Nephron progenitor cell (in vitro differentiated cells): ENCODE measurements at regions not wholly inside any gene's neighbourhood (a gene's known extent, or its start where the extent isn't known, plus 50 kb on each side); places are given as distances from the start of the nearest gene placed in this dataset.

ENCODE experiments used
- DNase-seq: peaks from one replicate; pipeline ENCODE4 v3.0.0; 2021
- H3K27ac Mint-ChIP-seq: 2 replicates; pipeline ENCODE4 v1.8.0; 2021; ENCODE audit warnings: mild to moderate bottlenecking, moderate library complexity, mixed read lengths
- H3K27me3 Mint-ChIP-seq: 2 replicates; pipeline ENCODE4 v1.8.0; 2021; ENCODE audit warnings: mild to moderate bottlenecking, low read depth, mixed read lengths; ENCODE audit not compliant: poor library complexity
- H3K36me3 Mint-ChIP-seq: 2 replicates; pipeline ENCODE4 v1.8.0; 2021; ENCODE audit warnings: low read depth, mixed read lengths
- H3K4me1 Mint-ChIP-seq: 2 replicates; pipeline ENCODE4 v1.8.0; 2021; ENCODE audit warnings: mixed read lengths
- H3K4me3 Mint-ChIP-seq: 2 replicates; pipeline ENCODE4 v1.8.0; 2021; ENCODE audit warnings: mild to moderate bottlenecking, moderate library complexity, mixed read lengths
- H3K9me3 Mint-ChIP-seq: 2 replicates; pipeline ENCODE4 v1.8.0; 2021; ENCODE audit warnings: mild to moderate bottlenecking, moderate library complexity, mixed read lengths
- TF ChIP-seq, protein P1 (sequence below): fragments of 200-600 bp; sonication (generic); IDR thresholded peaks from 2 replicates; pipeline ENCODE4 v1.5.0; 2021; ENCODE audit warnings: antibody characterized with exemption

DNA sequence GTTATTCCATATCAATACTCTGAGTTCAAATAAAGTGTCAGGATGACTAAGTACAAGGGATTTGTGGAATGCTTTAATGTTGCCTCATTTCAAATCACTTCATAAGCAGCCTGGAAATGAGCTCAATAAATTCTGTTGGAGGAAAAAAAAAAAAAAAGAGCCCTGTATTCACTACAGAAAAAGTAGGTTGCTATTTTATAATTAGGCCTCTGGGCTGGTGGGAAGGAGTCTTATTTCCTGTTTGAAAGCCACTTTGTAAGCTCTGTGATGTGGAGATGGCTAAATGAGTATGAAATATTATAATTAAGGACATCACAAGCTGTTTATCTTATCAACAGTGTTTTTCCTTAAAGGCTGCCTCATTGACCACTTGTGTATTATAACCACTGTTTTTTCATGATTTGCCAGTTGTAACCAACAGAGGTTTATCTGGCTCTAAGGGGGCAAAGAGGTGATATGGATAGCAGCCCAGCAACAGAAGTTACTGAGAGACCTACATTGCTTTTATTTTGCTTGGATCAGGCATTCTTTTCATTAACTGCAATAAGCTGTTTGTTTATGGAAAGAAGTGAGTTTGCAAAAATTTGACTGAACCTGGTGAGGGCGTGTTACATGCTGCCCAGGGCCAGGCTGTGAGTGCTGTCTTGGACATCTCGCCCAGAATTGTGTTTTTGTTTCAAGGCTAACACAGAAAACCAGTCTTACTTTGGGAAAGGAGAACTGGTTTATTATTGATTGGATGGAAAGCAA lies 563.3 kb upstream of the MAP3K7 start:
- TF ChIP-seq, protein P1, sequence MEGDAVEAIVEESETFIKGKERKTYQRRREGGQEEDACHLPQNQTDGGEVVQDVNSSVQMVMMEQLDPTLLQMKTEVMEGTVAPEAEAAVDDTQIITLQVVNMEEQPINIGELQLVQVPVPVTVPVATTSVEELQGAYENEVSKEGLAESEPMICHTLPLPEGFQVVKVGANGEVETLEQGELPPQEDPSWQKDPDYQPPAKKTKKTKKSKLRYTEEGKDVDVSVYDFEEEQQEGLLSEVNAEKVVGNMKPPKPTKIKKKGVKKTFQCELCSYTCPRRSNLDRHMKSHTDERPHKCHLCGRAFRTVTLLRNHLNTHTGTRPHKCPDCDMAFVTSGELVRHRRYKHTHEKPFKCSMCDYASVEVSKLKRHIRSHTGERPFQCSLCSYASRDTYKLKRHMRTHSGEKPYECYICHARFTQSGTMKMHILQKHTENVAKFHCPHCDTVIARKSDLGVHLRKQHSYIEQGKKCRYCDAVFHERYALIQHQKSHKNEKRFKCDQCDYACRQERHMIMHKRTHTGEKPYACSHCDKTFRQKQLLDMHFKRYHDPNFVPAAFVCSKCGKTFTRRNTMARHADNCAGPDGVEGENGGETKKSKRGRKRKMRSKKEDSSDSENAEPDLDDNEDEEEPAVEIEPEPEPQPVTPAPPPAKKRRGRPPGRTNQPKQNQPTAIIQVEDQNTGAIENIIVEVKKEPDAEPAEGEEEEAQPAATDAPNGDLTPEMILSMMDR, result no peak
- Mint-ChIP-seq H3K27ac (no peak overlapping the region), H3K27me3 (peaks cover 38% of the 10 kb centered on the region), H3K36me3 (no peaks in the 10 kb centered on the region), H3K4me3 (no peak overlapping the region), H3K4me1 (peaks cover 18% of the 10 kb centered on the region), H3K9me3 (no peaks in the 10 kb centered on the region)
- no peak for DNase-seq

DNA sequence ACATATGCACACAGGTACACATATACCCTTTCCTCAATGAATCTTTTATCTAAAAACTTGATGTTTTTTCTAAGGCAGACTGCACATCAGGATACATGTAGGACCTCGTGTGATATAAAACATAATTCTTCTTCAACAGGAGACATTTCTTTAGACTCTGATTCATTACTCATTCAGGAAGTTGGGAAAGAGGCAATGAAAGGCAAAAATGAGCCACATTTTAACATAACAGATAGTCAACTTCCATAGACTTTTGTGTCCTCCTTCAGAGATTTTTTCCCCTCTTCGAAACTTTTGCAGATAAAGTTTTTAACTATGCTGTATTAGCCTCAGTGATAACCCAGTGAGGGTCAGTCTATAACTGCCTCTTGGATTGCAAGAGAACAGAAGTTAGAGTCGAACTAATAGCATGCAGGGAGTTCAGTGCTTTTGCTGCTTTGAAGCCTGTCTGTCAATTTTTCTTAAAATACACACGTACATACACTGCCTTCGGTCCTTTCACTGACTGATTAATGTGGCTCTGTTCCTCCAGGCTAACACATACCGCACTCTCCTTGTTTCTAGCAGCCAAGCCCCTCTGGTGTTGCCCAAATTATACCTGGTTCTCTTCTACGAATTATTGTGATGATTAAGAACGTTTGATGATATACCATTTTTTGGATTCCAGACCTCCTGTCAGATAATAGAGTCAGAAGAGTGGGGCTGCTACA lies 562.5 kb upstream of the MAP3K7 start:
- Mint-ChIP-seq H3K27me3 (peaks cover 34% of the 10 kb centered on the region), H3K36me3 (no peaks in the 10 kb centered on the region), H3K27ac (no peak overlapping the region), H3K4me1 (peaks cover 11% of the 10 kb centered on the region), H3K9me3 (no peaks in the 10 kb centered on the region), H3K4me3 (no peak overlapping the region)
- no peak for DNase-seq
- TF ChIP-seq, protein P1, result no peak

DNA sequence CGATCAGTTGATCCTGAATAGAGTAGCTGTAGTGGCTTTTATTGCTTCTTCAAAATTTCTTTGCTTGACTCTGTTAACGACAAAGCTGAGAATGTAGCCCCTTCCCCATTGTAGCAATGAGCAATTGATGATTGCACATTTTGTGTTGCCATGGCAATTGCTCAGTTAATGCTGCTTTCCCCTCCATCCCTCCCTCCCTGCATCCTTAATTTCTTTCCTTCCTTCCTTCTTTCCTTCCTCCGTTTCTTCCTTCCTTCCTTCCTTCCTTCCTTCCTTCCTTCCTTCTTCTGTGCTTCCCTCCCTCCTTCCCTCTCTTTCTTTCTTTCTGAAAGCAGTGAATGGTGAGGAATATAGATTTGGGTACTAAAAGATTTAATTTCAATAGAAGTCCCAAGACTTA lies 557.3 kb upstream of the MAP3K7 start:
- H3K4me3 Mint-ChIP-seq, result no peak overlapping the region
- no peak overlapping the region for H3K27ac Mint-ChIP-seq
- no peak for DNase-seq
- H3K4me1 Mint-ChIP-seq, result peaks cover 17% of the 10 kb centered on the region
- peaks cover 23% of the 10 kb centered on the region for H3K27me3 Mint-ChIP-seq
- TF ChIP-seq, protein P1, result no peak
- no peaks in the 10 kb centered on the region for H3K9me3 Mint-ChIP-seq
- H3K36me3 Mint-ChIP-seq, result no peaks in the 10 kb centered on the region

DNA sequence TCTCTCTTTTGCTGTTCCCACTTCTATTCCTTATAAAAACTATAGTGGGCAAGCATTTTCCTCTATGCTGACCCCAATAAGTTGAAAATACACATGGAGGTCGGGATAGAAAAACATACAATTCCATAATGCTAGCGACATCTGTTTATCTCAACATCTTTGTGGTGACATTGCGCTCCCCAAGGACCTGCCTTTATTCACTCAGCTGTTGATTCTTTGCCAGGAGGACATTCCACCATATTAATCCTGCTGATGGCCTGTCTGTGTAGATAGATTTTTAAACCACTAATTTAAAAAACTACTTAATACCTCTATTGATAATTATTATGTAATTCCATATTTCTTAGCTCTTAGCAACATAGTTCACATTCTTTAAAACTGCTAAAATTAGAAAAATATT lies 555.3 kb upstream of the MAP3K7 start:
- DNase-seq, result no peak
- Mint-ChIP-seq H3K9me3 (no peaks in the 10 kb centered on the region), H3K27ac (no peak overlapping the region), H3K27me3 (peaks cover 11% of the 10 kb centered on the region), H3K4me1 (peaks cover 17% of the 10 kb centered on the region), H3K36me3 (no peaks in the 10 kb centered on the region), H3K4me3 (no peak overlapping the region)
- TF ChIP-seq, protein P1, result no peak

DNA sequence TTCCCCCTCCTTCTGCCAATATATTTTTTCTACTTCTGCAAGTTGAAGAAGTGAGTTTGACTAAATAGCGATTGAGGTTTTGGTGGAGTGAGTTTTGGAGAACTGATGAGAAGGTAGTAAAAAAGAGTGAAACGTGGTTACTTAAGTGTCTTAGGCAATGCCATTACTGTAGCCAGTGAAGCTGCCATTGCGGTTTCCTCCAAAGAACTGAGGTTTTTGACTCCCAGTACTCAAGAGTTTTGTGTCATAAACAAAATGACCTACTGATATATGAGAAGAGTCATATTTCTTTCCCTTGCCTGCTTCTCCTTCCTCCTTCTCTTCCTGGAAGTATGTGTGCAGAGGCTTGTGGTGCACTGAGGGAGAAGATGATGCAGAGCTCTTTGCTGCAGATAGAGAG lies 554.5 kb upstream of the MAP3K7 start:
- Mint-ChIP-seq H3K9me3 (no peaks in the 10 kb centered on the region), H3K36me3 (no peaks in the 10 kb centered on the region)

More for the DNA sequence above, 554.5 kb upstream of the MAP3K7 start:
- peaks cover 8% of the 10 kb centered on the region for H3K27me3 Mint-ChIP-seq
- no peak overlapping the region for H3K27ac Mint-ChIP-seq
- no peak for DNase-seq
- no peak overlapping the region for H3K4me3 Mint-ChIP-seq
- peaks cover 20% of the 10 kb centered on the region for H3K4me1 Mint-ChIP-seq
- TF ChIP-seq, protein P1, result no peak
